GM19467 (cell line): ENCODE measurements at regions not wholly inside any gene's neighbourhood (a gene's known extent, or its start where the extent isn't known, plus 50 kb on each side); places are given as distances from the start of the nearest gene placed in this dataset.
"Not testable (repeated sequence)": the region's sequence is repeated elsewhere in the genome, so short reads cannot be mapped to it uniquely, and the experiment has no call there.

Experiments
- ATAC-seq: cut with Tn5 transposase; IDR thresholded peaks from one replicate; pipeline ENCODE4 v1.9.1; 2021; ENCODE audit warnings: mild to moderate bottlenecking, moderate library complexity; ENCODE audit not compliant: unreplicated experiment

DNA sequence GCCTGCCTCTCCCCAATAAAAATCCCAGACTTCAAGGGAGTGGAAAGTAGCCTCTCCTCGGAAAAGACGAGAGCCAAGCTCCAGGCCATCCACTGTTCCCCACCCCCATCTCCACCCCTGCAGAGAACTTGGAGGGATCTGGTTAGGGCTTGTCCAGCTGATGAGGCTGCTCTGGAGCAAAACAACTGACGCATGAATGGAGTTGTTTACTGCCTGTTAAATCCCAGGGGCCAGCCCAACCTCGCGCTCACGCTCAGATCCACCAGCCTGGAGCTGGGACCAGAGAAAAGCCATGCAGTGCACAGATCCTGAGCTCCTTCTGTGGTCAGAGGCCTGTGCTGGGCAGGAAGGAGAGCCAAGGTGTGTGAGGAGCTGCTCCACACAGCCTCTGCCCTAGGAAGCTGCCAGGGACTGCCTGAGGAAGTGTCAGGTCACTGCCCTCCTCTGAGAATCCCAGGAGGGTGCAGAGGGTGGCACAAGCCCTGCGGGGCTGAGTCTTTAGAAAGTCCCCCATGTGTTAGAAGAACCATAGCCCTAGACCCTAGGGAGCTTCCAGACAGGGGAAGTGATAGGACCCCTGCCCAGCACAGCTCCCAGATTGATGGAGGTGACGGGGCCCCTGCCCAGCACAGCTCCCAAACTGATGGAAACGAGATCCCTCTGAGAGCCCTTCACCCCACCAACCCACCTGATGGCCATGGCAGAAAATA is 109.0 kb upstream of the IPO9 start:
- ATAC-seq: no peak

DNA sequence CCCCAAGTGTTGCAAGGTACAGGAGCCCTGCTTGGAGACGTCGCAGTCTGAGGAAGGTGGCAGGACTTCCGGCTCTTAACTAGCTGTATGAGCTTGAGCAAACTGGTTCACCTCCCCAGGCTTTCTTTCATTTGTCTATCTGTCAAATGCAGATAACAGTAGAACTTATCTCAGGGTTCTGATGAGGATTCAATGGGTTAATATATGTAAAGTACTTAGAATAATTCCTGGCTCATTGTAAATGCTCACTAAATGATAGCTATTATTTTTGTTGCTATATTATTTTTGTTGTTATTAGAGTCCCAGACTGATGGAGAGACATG is 108.5 kb upstream of the IPO9 start:
- ATAC-seq: no peak

DNA sequence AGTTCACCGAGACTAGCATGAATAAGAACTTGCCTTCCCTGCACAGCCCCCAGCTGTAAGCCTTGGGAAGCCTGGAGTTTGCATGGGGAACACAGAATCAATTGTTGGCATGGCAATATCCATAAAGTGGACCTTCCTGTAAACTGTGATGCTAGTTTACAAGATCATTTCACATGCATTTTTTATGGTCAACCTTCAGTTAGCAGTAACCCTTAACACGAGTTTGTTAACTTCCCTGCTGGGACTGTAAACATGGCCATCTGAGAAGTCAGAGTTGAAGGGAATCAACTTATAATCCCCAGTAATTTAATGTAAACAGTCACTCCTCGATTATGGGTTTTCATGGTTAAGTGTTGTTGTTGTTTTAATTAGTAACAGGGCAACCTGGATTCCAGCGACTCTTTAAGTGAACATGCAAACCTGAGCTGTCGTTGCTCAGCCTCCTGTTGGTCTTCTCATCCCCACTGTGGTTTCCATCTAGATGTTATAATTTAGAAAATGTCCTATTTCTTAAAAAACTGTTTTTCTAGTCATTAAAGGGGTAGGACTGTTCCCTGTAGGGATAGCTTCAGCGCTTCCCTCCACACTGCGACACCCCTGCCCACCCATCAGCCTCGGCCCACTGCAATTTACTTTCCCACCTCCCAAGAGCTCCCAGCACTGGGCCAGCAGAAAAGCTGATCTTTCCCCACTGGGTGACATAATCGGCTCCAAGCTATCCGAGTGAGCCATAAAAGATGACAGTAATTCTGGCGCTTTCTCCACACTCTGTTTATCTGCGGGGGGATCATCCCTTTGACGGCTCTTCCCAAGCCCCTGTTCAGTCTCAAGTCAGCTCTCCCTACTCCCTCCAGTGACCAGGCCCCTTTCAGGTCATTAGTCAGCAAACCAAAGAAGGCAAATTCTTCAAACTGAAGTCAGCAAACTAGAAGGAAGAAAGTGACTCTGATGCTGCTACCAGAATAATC is 107.6 kb upstream of the IPO9 start:
- ATAC-seq: no peak

DNA sequence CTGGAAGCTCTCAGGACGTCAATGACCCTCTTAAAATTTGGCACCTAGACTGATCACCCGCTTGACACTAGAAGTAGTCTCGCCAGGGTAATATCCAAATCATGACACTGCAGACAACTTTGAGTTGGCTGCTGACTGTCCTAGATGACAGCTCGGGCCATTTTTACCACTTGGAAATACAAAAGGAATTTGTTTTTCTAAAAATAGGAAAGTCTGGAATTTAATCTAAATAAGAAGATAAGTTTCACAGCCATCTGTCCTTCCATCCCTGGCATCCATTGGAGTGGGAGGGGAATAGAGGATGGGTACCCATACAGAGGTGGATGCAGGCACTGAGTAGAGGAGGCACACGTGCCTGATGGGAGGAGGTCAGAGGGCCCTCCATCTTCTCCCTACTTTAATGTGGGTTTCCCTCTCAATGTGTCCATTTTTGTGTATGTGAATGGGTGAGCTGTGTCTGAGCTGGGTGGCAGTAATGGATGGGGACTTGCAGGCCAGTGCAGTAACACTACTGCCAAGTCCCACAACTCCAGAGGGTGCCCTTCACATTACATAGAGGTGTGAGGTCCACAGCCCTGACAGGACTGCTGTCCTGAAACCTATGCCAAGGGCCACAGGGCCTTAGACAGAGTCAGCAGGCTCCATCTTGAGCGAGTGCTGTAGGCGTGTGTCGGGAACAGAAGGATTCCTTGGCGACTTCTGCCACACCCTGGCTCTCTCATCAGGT is 104.8 kb upstream of the IPO9 start:
- no peak for ATAC-seq

DNA sequence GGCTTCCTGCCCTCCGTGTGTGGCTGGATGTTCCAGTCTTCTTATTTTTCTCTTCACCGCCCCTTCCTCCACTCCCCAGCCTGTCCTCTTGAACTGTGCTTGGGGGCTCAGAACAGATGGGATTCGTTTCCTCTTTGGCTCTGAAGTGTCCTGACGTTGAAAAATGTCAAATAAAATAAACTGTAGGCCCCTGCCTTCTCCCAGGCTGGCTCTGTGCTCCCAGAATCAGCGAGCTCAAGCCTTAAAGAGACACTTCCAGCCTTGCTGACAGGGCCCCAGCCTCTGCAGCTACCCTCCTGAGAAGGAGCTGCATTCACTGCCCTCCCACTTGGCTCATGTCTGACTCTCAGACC is 104.2 kb upstream of the IPO9 start:
- ATAC-seq: no peak

DNA sequence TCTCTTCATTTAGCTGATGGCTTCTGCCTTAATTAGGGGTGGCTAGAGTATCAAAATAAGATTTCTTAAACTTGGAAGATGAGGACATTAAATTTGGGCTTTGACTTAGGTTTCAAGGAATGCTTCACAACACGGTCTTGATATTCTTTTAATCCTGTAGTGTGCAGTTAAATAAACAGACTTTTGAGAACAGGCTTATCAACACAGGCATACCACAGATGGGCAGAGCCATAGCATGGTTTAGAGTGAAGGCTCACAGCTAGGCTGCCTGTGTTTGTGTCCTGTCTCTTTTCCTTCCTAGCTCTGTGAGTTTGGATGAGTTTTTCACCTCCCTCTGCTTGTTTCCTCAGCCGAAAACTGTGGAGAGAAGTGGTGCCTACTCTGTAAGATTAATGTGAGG is 102.3 kb upstream of the IPO9 start:
- no peak for ATAC-seq

DNA sequence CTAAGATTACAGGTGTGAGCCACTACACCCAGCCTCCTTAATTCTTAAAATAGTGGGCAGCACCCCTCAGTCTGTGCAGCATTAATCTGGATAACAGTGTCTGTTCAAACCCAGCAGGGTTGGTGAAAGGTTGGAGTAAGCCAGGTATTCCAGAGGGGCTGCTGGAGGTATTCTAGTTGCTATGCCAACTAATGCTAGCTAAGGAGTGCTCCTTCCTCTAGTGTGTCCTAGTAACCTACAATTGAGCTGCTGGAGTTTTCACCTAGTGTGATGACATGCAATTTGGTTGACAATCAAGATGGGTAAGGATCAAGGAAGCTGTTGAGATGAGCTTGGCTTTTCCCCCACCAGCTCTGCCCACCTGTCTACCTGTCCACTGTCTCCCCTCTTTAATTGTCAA is 100.2 kb upstream of the IPO9 start:
- ATAC-seq: no peak

DNA sequence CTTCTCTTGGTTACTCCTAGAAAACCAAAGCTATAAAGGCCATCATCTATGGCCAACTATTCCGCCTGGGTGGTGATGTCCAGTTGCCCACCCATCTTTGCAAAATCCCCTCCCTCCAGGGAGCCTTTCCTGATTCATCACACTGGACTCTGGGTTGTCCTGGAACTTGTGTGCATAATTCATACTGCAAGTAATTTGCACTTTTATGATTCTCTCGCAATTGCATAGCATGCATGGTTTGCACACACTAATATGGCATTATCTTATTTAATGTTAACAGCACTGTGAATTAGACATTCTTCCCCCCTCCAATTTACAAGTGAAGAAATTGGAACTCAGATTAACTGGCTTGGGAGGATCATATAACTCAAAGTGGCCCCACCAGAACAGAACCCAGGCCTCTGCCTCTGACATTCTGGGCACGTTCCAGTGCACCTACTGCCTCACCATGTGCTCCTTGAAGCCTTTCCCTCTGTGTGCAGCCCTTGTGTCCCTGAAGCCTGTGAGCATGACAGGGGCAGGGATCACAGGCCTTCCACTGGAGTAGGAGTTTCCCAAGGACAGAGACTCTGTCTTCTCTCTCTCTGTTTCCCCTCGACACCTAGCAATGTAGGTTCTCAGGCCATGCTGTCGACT is 98.9 kb upstream of the IPO9 start:
- ATAC-seq: no peak

DNA sequence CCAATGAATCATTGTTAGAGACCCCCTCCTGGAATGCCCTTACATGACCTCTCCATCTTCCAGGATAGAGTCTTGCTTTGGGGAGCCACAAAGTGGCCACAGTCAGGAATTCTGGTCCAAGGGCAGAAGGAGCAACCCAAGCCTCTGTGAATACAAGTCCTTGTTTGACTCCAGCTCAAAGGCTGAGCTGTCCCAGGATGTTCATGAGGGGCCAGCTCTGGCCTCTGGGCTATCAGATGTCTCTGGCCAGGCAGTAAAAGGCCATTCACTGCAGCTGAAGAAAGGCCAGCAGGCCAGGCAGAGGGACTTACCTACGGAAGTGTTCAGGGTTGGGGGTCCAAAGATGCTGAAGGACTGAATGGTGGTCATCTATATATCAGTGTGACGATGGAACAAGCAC is 98.3 kb upstream of the IPO9 start:
- no peak for ATAC-seq

DNA sequence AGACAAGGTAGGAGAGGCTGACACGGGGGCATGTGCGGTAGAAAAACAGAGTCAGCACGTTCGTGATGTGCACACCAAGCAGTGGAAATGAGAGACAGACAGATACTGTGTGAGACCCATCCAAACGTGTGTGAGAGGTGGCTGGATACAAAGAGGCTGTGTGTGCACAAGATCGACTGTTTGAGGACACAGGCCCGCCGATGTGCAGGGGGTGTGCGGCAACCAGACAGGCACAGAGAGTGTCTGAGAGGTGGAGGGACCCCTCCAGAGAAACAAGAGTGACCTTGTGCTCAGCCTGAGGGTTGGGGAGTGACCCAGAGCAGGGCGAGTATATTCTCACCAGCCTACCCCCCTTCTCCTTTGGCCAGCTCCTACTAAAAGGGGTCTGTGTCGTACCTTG is 97.8 kb upstream of the IPO9 start:
- ATAC-seq: no peak

DNA sequence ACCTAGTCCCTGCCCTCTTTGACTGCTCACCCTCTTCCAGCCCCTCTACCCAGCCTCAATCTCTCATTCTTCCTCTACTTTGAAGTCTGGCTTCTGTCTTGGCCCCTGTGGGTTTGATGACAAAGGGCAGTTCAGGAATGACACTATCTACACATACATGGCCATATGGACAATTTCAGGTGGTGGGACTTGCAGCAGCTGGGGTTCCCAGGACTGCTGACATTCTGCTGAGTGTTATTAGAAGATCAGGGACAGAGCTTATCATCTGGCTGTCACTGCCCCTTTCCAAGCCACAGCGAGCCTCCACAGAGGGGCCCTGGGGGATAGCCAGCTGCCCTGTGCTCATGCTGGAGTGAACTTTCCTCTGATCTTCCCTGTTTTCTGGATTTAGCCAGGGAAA is 97.4 kb upstream of the IPO9 start:
- no peak for ATAC-seq

DNA sequence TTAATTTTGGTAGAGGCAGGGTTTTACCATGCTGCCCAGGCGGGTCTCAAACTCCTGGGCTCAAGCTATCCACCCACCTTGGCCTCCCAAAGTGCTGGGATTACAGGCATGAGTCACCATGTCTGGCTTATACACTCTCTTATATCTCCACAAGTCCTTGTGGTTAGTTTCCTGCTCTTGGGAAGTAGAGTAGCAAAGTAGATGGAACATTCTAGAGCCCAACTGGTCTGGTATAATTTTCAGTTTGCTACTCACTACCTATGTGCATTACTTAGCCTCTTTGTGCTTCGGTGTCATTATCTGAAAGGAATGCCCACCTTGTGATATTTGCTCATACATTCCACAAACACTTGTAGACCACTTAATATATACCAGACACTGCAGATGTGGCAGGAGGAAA is 96.6 kb upstream of the IPO9 start:
- no peak for ATAC-seq

DNA sequence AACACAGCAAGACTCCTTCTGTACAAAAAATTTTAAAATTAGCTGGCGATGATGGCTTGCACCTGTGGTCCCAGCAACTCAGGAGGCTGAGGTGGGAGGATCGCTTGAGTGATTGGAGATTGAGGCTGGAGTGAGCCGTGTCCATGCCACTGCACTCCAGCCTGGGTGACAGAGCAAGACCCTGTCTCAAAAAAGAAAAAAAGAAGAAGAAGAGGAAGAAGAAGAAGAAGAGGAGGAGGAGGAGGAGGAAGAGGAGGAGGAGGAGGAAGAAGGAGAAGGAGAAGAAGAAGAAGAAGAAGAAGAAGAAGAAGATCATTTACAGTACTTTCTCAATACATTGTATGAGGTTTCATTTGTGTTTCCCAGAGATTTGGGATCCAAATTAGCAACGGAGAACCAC is 94.7 kb upstream of the IPO9 start:
- not testable (repeated sequence) for ATAC-seq

DNA sequence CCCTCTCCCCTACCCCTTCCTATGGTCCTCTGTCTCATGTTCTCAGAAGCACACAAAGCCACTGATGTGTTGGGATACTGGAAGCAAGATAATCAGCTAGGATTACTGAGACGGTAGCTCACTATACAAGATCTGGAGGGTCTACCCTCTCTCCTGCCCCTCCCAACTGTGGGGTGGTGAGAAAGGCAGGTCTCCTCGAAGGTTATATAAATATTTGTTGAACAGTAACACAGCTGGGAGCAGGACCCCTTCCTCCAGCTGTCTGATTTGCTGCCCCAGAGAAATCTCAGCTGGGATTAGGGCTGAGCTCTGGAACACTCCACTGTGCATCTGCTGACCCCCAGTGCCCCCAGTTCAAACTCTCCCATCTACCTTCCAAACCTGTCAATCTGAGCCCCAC is 94.2 kb upstream of the IPO9 start:
- no peak for ATAC-seq

DNA sequence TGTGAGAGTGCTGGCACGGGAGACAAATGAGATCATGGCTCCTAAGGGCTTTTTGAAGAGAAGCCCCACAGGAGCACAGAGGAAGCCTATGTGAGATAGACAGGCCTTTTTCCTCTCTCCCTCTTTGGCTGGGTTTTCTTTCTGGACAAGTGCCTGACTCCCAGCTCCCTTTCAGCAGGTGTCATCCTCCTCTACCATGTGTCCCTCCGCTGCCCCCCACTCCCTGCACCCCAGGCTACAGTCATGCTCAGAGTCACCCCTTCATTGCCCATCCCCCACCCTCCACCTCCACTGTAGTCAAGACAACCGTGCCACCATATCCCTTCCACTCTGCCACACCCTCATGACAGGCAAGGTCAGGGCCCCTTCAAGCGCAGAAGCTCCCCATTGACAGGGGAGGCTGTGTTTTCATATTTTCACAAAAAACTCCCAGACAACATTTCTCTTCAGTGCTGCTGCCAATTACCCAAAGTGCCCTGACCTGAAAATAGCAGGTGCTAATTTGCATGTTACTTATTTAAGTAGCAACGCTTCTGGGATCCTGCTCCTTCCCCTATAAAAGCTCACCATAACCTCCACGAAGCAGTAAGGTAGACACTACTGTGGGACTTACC is 92.1 kb upstream of the IPO9 start:
- no peak for ATAC-seq

DNA sequence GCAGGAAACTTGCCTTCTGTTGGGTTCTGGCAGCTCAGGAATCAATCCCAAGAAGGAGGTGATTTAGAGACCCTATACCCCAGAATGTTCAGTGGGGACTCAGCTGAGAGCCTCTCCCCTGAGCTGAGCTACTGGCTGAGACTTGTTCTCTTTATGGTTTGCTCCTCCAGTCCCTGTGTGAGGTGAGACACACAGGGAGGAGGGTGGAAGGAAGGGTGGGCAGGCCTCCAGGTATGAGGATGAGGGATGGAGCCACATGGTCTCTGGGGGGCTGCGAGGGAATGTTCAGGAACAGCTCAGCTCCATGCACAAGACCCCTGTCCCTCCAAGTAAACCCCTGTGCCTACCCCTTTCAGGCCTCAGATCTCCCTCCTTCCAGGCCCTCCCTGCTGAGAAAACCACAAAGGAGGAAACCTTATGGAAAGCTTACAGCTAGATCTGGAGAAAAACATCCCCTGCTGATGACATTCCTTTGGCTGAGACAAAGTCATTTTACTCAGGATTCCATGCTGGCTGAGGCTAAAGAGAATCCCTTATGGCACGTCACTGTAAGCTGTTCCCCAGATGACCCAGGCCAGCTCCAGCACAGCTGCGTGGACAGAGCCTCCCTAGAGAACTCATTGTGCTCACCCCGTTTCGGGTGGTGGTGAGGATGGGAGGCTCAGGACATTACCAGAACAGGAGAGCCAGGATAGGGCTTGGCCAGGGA is 91.5 kb upstream of the IPO9 start:
- no peak for ATAC-seq

DNA sequence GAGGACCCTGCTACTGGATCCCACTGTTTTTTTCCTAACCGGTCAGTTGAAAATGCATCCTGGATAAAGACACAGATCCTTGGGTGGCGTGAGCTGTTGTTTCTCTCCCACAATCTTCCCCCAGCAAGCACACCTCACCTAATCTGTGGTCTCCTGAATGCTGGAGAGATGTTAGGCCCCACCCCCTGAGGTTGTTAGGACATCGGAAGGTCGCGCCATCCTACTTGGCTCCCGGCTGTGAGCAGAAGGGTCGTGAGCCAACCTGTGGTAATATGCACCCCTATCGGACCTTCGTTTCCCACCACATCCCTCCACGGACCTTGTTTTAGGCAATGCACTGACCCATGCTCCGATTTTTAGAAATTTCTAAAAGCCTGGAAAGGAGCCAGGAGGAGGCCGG is 89.9 kb upstream of the IPO9 start:
- ATAC-seq: no peak

DNA sequence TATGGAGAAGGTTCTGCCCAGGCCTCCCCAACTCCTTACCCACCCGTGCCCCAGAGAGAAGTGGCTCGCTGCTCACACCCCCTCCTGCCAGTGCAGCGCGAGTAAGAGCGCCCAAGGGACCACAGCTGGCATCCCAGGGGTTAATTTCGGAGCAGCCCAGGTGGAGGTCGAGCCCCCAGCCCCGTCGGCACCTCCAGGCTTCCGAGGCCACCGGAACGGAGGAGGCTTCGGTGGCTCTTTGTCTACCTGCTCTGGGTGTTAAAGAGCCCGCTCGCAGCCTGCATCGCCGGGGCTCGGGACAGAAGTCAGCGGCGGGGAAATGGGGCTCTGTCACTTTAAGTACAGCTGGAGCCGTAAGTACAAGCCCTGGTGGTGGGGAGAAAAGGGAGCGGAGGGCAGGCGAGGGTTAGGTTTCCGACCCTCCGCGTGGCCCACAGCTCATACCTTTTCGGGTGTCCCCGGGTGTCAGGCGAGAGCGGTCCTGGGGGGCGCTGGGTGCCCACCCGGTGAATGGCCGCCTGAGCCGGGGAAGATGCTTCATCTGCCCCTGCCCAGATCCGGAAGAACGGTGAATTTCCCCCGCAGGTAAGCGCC is 89.4 kb upstream of the IPO9 start:
- ATAC-seq: no peak

DNA sequence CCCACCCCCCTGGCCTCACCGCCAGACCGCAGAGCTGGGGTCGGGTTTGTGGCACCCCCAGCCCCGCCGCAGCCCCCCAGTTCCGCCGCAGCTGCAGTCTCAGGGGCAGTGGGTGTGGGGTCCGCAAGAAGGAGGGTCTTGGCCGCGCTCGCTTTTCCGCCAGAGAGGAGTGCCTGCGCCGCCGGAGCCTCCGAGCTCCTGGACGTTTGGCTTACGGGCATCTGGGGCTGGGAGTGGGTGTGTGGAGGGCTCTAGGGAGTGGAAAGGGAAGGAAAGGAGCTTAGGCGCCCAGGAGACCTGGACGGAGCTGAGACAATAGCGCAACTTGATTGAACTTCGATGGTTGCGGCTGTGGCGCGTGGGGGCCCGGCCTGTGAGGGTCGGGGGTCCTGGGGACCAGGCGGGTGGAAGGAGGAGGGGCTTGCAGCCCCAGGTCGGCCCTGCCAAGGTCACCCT is 88.8 kb upstream of the IPO9 start:
- ATAC-seq: no peak

DNA sequence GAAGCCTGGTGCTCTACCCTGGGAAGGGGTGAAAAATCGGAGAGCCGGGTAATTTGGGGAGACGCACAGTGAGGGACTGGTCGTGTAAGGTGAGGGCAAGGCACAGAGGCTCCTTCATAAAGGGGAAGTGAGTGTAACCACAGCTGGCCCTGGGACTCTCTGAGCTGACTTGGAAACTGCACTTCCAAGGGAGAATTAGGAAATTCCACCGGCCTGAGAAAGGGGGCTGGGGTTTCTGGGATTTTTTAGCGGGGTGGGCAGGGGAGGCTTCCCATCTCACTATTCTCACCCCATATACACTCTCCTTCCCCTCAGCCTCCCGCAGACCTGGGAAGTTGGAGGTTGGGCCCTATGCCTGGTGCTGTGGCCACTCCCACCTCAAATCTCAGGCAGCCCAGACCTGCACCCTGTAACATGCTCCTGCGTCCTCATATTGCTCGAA is 88.3 kb upstream of the IPO9 start:
- ATAC-seq: no peak
